ENCODE measurements at regions not wholly inside any gene's neighbourhood (a gene's known extent, or its start where the extent isn't known, plus 50 kb on each side); places are given as distances from the start of the nearest gene placed in this dataset.

DNA sequence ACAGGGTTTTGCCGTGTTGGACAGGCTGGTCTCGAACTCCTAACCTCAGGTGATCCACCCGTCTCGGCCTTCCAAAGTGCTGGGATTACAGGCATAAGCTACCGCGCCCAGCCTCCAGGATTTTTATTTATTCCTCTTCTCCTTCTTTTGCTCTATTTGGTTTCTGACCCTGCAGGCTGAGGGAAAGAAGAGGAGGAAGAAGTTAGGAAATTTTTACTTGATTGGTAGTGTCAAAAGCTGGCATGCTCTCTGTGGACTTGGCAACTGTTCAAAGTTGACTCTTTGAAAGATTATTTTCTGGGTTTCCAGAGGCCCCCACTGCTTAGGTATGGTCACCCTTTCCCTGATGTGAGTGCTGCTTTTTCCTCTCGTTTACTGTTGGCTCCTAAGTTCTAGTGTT is 372.2 kb downstream of the DIPK2A start:
- intact Hi-C loops (cut with DNase I, micrococcal nuclease) = no loop called here
- ChIA-PET POLR2A (no interaction called here), CTCF (no interaction called here)
- Histone ChIP-seq H3K36me3 (ENCODE audit: insufficient read depth, low read length) (no peaks in the 10 kb centered on the region), H3K4me1 (ENCODE audit: insufficient read depth, low read length) (no peaks in the 10 kb centered on the region), H3K27me3 (ENCODE audit: control insufficient read depth in 1 of 2, insufficient read depth in 2 of 2, low read length in 2 of 2) (no peaks in the 10 kb centered on the region), H3K27ac (ENCODE audit: low read depth in 1 of 2, low read length in 2 of 2) (no peak overlapping the region), H3K4me3 (ENCODE audit: low read length) (no peak overlapping the region), H3K9me3 (ENCODE audit: control insufficient read depth in 1 of 2, insufficient read depth in 1 of 2, low read length in 2 of 2) (no peaks in the 10 kb centered on the region)
- Mint-ChIP-seq H3K27me3 (peaks cover 26% of the 10 kb centered on the region), H3K4me1 (ENCODE audit: low read depth) (no peaks in the 10 kb centered on the region), H3K9me3 (no peaks in the 10 kb centered on the region), H3K36me3 (ENCODE audit: low read depth) (no peaks in the 10 kb centered on the region), H3K27ac (no peak overlapping the region), H3K4me3 (no peak overlapping the region)
- no peak for DNase-seq
- ATAC-seq (ENCODE audit: poor library complexity) = no peak
- TF ChIP-seq CTCF (IDR thresholded peaks at IDR 0.05) = no peak

DNA sequence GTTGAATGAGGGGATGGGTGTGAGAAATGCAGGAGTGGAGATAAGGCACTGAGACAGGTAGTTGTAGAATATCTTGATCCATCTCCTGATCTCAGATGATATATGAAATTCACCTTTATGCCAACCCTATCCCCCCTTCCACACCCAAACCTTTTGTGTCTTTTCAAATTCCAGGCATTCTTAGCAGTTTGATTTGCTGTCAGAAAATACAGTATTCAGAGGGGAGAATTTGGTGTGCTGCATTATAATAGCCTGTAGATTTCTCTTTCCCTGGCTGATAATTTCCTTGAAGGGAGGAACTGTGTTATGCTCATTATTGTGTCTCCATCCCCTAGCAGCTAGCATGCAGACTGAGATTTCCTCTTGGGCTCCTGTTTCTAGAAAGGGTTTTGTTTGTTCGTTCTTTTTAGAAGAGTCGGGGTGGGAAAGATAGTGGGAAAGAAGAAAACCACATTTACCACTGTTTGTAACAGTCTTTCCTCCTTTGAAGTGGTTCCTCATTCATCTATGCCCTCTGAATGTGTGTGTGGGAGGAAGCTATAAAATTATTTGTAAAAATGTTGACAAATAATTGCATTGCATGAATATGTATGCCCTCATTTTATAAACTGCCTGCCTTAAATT is 373.4 kb downstream of the DIPK2A start:
- Histone ChIP-seq H3K27ac (ENCODE audit: low read depth in 1 of 2, low read length in 2 of 2) (no peak overlapping the region), H3K4me3 (ENCODE audit: low read length) (no peak overlapping the region), H3K27me3 (ENCODE audit: control insufficient read depth in 1 of 2, insufficient read depth in 2 of 2, low read length in 2 of 2) (no peaks in the 10 kb centered on the region), H3K36me3 (ENCODE audit: insufficient read depth, low read length) (no peaks in the 10 kb centered on the region), H3K4me1 (ENCODE audit: insufficient read depth, low read length) (no peaks in the 10 kb centered on the region), H3K9me3 (ENCODE audit: control insufficient read depth in 1 of 2, insufficient read depth in 1 of 2, low read length in 2 of 2) (no peaks in the 10 kb centered on the region)
- Mint-ChIP-seq H3K27ac (no peak overlapping the region), H3K4me1 (ENCODE audit: low read depth) (no peaks in the 10 kb centered on the region), H3K36me3 (ENCODE audit: low read depth) (no peaks in the 10 kb centered on the region), H3K27me3 (peaks cover 25% of the 10 kb centered on the region), H3K4me3 (no peak overlapping the region), H3K9me3 (no peaks in the 10 kb centered on the region)
- ATAC-seq (ENCODE audit: poor library complexity) = no peak
- intact Hi-C loops (cut with DNase I, micrococcal nuclease) = no loop called here
- ChIA-PET POLR2A (no interaction called here), CTCF (no interaction called here)
- TF ChIP-seq CTCF (IDR thresholded peaks at IDR 0.05) = no peak
- no peak for DNase-seq

DNA sequence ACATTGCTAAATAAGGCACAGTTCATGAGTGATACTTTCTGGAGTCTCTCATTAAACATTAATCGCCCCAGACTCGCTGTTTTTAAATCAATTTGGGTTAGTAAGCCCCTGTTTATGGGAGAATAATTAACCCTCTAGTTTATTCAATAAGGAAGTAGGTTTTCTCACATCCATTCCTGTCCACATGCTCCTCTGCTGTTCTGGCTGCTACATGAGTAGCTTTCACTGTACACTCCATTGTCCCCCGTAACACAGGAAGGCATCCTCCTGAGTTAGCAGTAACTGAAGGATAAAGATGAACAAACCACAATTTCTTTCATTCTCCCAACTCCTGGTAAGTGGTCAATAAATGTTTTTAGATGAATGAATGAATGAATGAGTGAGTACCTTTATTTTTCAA is 378.5 kb downstream of the DIPK2A start:
- POLR2A ChIA-PET = no interaction called here
- peaks cover 3% of the 10 kb centered on the region for H3K9me3 Mint-ChIP-seq
- peaks cover 8% of the 10 kb centered on the region for H3K27me3 Mint-ChIP-seq
- Histone ChIP-seq H3K27ac (ENCODE audit: low read depth in 1 of 2, low read length in 2 of 2) (no peak overlapping the region), H3K4me3 (ENCODE audit: low read length) (no peak overlapping the region), H3K27me3 (ENCODE audit: control insufficient read depth in 1 of 2, insufficient read depth in 2 of 2, low read length in 2 of 2) (no peaks in the 10 kb centered on the region), H3K9me3 (ENCODE audit: control insufficient read depth in 1 of 2, insufficient read depth in 1 of 2, low read length in 2 of 2) (no peaks in the 10 kb centered on the region), H3K36me3 (ENCODE audit: insufficient read depth, low read length) (no peaks in the 10 kb centered on the region), H3K4me1 (ENCODE audit: insufficient read depth, low read length) (no peaks in the 10 kb centered on the region)
- no peaks in the 10 kb centered on the region for H3K36me3 Mint-ChIP-seq (ENCODE audit: low read depth)
- intact Hi-C loops (cut with DNase I, micrococcal nuclease) = no loop called here
- H3K4me1 Mint-ChIP-seq (ENCODE audit: low read depth) = no peaks in the 10 kb centered on the region
- TF ChIP-seq CTCF (IDR thresholded peaks at IDR 0.05) = no peak
- DNase-seq (no peak), ATAC-seq (ENCODE audit: poor library complexity) (no peak)
- CTCF ChIA-PET = no interaction called here
- no peak overlapping the region for H3K4me3 Mint-ChIP-seq
- H3K27ac Mint-ChIP-seq = no peak overlapping the region
